ENCODE measurements at regions not wholly inside any gene's neighbourhood (a gene's known extent, or its start where the extent isn't known, plus 50 kb on each side); places are given as distances from the start of the nearest gene placed in this dataset.
A peak's percentile ranks its signal among the peaks of the same experiment; 100 is the strongest.

DNA sequence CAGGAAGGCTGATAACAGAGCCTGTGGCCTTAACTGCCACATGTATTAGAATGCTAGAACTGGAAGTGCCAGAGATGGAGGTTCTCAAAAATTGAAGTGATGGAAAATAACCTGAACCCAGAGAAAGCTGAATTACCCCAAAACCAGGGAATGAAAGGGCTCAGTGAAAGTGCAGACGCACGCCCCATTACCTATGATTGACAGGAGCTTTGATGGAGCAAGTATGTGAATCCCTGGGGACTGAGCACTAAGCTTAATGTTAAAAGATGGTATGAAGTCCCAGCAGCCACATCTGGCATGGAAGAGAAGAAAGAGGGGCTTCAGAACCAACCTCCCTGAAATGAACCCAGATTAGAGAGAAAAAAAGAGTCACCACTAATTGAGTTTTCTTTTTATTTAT, 118.4 kb upstream of the FHIT start:
- Histone ChIP-seq H3K4me3 (ENCODE audit: low read depth in 2 of 2, low read length in 1 of 2) (no peak overlapping the region), H3K4me2 (no peak overlapping the region), H4K20me1 (ENCODE audit: insufficient read depth) (no peaks in the 10 kb centered on the region), H3K79me2 (ENCODE audit: insufficient read depth) (no peaks in the 10 kb centered on the region), H3F3A (replicated peaks; ENCODE audit: insufficient read depth) (no peaks in the 10 kb centered on the region), H3K9me2 (no peaks in the 10 kb centered on the region), H3K9ac (no peak overlapping the region), H2AFZ (ENCODE audit: low read depth) (no peak overlapping the region), H3K9me3 (no peaks in the 10 kb centered on the region), H3K27ac (ENCODE audit: low read depth in 2 of 2, low read length in 1 of 2) (no peak overlapping the region), H3K27me3 (ENCODE audit: insufficient read depth) (no peaks in the 10 kb centered on the region), H3K36me3 (replicated peaks in 1 of 2; ENCODE audit: control insufficient read depth in 1 of 2, insufficient read depth in 2 of 2, low read length in 1 of 2) (no peaks in the 10 kb centered on the region), H3K4me1 (ENCODE audit: control insufficient read depth in 1 of 2, insufficient read depth in 2 of 2, low read depth in 1 of 2, low read length in 1 of 2) (no peaks in the 10 kb centered on the region)
- 56% methylated on average over 2 of the region's 2 CpGs for WGBS (ENCODE audit: low lambda C conversion rate)
- no peak for TF ChIP-seq RCOR1 (IDR thresholded peaks at IDR 0.05; ENCODE audit: low read length)
- no peak for TF ChIP-seq EP300 (IDR thresholded peaks at IDR 0.05; ENCODE audit: borderline replicate concordance in 1 of 2, low read depth in 1 of 2, low read length in 1 of 2)
- no peak for TF ChIP-seq SIN3A (IDR thresholded peaks at IDR 0.05; ENCODE audit: borderline replicate concordance, low read depth, low read length)
- TF ChIP-seq YY1 (IDR thresholded peaks at IDR 0.05; ENCODE audit: low read depth) = no peak
- TF ChIP-seq SMC3 (IDR thresholded peaks at IDR 0.05; ENCODE audit: low read depth, low read length) = no peak
- TF ChIP-seq RFX5 (IDR thresholded peaks at IDR 0.05; ENCODE audit: low read length) = no peak
- DNase-seq = no peak
- ChIA-PET CTCF (interaction anchor here (1.3 to 3.4 kb wide), 2 partner anchors 12 to 16 kb away, joined by 5 to 20 read pairs; no protein-coding TSS in a partner anchor), POLR2A (no interaction called here)

DNA sequence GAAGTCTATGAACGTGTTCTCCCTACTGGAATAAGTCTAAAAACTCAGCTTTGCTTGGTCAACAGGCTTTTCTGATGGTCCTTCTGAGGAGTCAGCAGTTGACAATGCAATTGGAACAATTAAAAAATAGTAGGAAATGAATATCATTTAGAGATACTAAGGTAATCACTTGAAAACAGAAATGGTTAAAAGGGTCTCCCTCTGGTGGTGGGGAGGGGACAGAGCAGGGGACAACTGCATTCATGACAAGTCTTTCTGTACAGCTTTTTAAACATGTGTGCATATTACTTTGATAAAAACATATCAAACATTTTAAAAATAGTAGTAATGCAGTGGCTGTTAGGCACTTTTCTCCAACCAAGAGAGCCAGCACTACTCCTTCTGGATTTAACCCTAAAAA, 119.9 kb upstream of the FHIT start:
- WGBS (ENCODE audit: low lambda C conversion rate) = 54% methylated on average over 1 of the region's 1 CpG

More for the DNA sequence above, 119.9 kb upstream of the FHIT start:
- Histone ChIP-seq H3K79me2 (ENCODE audit: insufficient read depth) (no peaks in the 10 kb centered on the region), H2AFZ (ENCODE audit: low read depth) (no peak overlapping the region), H3K27ac (ENCODE audit: low read depth in 2 of 2, low read length in 1 of 2) (no peak overlapping the region), H3K36me3 (replicated peaks in 1 of 2; ENCODE audit: control insufficient read depth in 1 of 2, insufficient read depth in 2 of 2, low read length in 1 of 2) (no peaks in the 10 kb centered on the region), H3K27me3 (ENCODE audit: insufficient read depth) (no peaks in the 10 kb centered on the region), H3F3A (replicated peaks; ENCODE audit: insufficient read depth) (no peaks in the 10 kb centered on the region), H4K20me1 (ENCODE audit: insufficient read depth) (no peaks in the 10 kb centered on the region), H3K9me2 (no peaks in the 10 kb centered on the region), H3K4me2 (no peak overlapping the region), H3K4me3 (ENCODE audit: low read depth in 2 of 2, low read length in 1 of 2) (peak overlapping the region in 1 of 2 experiments; percentile 20; a peak in 1 of 4 replicates), H3K9me3 (no peaks in the 10 kb centered on the region), H3K9ac (no peak overlapping the region), H3K4me1 (ENCODE audit: control insufficient read depth in 1 of 2, insufficient read depth in 2 of 2, low read depth in 1 of 2, low read length in 1 of 2) (no peaks in the 10 kb centered on the region)
- no peak for TF ChIP-seq RXRA (IDR thresholded peaks at IDR 0.05; ENCODE audit: borderline replicate concordance, low read depth)
- no peak for TF ChIP-seq CHD2 (IDR thresholded peaks at IDR 0.05; ENCODE audit: low read length, partially characterized antibody)
- TF ChIP-seq MEF2A (IDR thresholded peaks at IDR 0.05; ENCODE audit: borderline replicate concordance, low read depth) = no peak
- TF ChIP-seq SMC3 (IDR thresholded peaks at IDR 0.05; ENCODE audit: low read depth, low read length) = peak; percentile 47; the same call in 1 of the 2 replicates
- TF ChIP-seq, protein P1, sequence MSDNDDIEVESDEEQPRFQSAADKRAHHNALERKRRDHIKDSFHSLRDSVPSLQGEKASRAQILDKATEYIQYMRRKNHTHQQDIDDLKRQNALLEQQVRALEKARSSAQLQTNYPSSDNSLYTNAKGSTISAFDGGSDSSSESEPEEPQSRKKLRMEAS (IDR thresholded peaks at IDR 0.05; ENCODE audit: low read depth) = no peak
- TF ChIP-seq, protein P2, sequence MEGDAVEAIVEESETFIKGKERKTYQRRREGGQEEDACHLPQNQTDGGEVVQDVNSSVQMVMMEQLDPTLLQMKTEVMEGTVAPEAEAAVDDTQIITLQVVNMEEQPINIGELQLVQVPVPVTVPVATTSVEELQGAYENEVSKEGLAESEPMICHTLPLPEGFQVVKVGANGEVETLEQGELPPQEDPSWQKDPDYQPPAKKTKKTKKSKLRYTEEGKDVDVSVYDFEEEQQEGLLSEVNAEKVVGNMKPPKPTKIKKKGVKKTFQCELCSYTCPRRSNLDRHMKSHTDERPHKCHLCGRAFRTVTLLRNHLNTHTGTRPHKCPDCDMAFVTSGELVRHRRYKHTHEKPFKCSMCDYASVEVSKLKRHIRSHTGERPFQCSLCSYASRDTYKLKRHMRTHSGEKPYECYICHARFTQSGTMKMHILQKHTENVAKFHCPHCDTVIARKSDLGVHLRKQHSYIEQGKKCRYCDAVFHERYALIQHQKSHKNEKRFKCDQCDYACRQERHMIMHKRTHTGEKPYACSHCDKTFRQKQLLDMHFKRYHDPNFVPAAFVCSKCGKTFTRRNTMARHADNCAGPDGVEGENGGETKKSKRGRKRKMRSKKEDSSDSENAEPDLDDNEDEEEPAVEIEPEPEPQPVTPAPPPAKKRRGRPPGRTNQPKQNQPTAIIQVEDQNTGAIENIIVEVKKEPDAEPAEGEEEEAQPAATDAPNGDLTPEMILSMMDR (IDR thresholded peaks at IDR 0.05) = peak; percentile 64
- TF ChIP-seq FOXJ3 (CRISPR knock-in tag; IDR thresholded peaks at IDR 0.05) = no peak
- TF ChIP-seq EP300 (IDR thresholded peaks at IDR 0.05; ENCODE audit: borderline replicate concordance in 1 of 2, low read depth in 1 of 2, low read length in 1 of 2) = no peak
- no peak for TF ChIP-seq MXI1 (IDR thresholded peaks at IDR 0.05; ENCODE audit: low read depth, low read length)
- TF ChIP-seq TEAD4 (IDR thresholded peaks at IDR 0.05; ENCODE audit: borderline replicate concordance, insufficient read depth) = no peak
- no peak for TF ChIP-seq POLR2AphosphoS5 (IDR thresholded peaks at IDR 0.05; ENCODE audit: low read depth, low read length)
- no peak for TF ChIP-seq GABPA (IDR thresholded peaks at IDR 0.05; ENCODE audit: low read depth)
- no peak for TF ChIP-seq SIN3A (IDR thresholded peaks at IDR 0.05; ENCODE audit: borderline replicate concordance, low read depth, low read length)
- TF ChIP-seq FOSL2 (IDR thresholded peaks at IDR 0.05; ENCODE audit: borderline replicate concordance, low read depth) = no peak
- TF ChIP-seq RFX5 (IDR thresholded peaks at IDR 0.05; ENCODE audit: low read length) = no peak
- no peak for TF ChIP-seq JUND (IDR thresholded peaks at IDR 0.05)
- TF ChIP-seq YY1 (IDR thresholded peaks at IDR 0.05; ENCODE audit: low read depth) = no peak
- TF ChIP-seq, protein P3, sequence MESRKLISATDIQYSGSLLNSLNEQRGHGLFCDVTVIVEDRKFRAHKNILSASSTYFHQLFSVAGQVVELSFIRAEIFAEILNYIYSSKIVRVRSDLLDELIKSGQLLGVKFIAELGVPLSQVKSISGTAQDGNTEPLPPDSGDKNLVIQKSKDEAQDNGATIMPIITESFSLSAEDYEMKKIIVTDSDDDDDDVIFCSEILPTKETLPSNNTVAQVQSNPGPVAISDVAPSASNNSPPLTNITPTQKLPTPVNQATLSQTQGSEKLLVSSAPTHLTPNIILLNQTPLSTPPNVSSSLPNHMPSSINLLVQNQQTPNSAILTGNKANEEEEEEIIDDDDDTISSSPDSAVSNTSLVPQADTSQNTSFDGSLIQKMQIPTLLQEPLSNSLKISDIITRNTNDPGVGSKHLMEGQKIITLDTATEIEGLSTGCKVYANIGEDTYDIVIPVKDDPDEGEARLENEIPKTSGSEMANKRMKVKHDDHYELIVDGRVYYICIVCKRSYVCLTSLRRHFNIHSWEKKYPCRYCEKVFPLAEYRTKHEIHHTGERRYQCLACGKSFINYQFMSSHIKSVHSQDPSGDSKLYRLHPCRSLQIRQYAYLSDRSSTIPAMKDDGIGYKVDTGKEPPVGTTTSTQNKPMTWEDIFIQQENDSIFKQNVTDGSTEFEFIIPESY (IDR thresholded peaks at IDR 0.05; ENCODE audit: borderline replicate concordance, low read depth) = no peak
- no peak for TF ChIP-seq TCF12 (IDR thresholded peaks at IDR 0.05)
- TF ChIP-seq RCOR1 (IDR thresholded peaks at IDR 0.05; ENCODE audit: low read length) = no peak
- peak; percentile 74 for TF ChIP-seq RAD21 (IDR thresholded peaks at IDR 0.05; ENCODE audit: low read length)
- CTCF ChIA-PET = interaction anchor here (0.6 to 3.4 kb wide), 17 partner anchors 8 to 1325 kb away, joined by 3 to 20 read pairs (median 3); no protein-coding TSS in a partner anchor
- peak; percentile 40 for DNase-seq
- POLR2A ChIA-PET = no interaction called here
